ENCODE measurements at regions not wholly inside any gene's neighbourhood (a gene's known extent, or its start where the extent isn't known, plus 50 kb on each side); places are given as distances from the start of the nearest gene placed in this dataset.

DNA sequence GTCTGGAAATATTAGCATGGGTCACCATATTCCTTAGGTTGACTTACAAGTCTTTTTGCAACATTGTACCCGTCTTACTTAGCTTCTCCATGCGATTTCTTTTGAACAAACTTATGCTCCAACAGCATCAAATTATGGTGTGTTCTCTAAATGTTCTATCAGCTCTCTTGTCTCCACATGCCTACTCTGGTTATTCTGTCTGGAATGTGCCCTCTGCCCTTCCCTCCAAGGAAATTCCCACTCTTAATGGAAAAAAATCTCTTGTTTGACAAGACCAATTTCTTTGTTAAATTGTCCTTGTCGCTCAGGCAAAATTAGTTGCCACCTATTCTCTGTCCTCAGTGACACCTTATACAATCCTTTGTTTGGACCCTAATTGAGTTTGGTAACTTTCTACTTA is 522.8 kb upstream of the LUZP2 start:
- TF ChIP-seq POLR2AphosphoS5 (IDR thresholded peaks at IDR 0.05; ENCODE audit: low read depth, low read length) (no peak), POLR2A (IDR thresholded peaks at IDR 0.05; ENCODE audit: low read depth, low read length) (no peak), TAF1 (IDR thresholded peaks at IDR 0.05; ENCODE audit: low read depth, low read length) (no peak), POU2F2 (IDR thresholded peaks at IDR 0.05; ENCODE audit: low read depth, low read length) (no peak), SPI1 (IDR thresholded peaks at IDR 0.05; ENCODE audit: low read depth, low read length) (no peak)
